Left cardiac atrium (tissue), 4 donors: ENCODE measurements at regions not wholly inside any gene's neighbourhood (a gene's known extent, or its start where the extent isn't known, plus 50 kb on each side); places are given as distances from the start of the nearest gene placed in this dataset.

ENCODE experiments used
- ATAC-seq, 2 donors: fragments of 200-7000 bp; cut with Tn5 transposase; one replicate each; pipeline ENCODE4 v1.9.1; 2020; ENCODE audit warnings: mild to moderate bottlenecking in 2 of 2, moderate library complexity in 2 of 2
- DNase-seq: peaks from one replicate; pipeline ENCODE4 v3.0.0-alpha.2; 2020
- intact Hi-C, 2 donors: fragments of 100-400 bp; cut with DNase I; formaldehyde crosslinking; loops; one replicate each; pipeline versions ENCODE4 v1.14.1 to v1.15.1; 2022 to 2023
- donor health status: DM: no; HTN: yes; CAD: no.
- donor health status: DM: no; HTN: yes; CAD: no; lungs with severe emphysema.
- donor health status: DM: yes; HTN: yes; CAD: no.
- donor health status: Dilated cardiomyopathy.

DNA sequence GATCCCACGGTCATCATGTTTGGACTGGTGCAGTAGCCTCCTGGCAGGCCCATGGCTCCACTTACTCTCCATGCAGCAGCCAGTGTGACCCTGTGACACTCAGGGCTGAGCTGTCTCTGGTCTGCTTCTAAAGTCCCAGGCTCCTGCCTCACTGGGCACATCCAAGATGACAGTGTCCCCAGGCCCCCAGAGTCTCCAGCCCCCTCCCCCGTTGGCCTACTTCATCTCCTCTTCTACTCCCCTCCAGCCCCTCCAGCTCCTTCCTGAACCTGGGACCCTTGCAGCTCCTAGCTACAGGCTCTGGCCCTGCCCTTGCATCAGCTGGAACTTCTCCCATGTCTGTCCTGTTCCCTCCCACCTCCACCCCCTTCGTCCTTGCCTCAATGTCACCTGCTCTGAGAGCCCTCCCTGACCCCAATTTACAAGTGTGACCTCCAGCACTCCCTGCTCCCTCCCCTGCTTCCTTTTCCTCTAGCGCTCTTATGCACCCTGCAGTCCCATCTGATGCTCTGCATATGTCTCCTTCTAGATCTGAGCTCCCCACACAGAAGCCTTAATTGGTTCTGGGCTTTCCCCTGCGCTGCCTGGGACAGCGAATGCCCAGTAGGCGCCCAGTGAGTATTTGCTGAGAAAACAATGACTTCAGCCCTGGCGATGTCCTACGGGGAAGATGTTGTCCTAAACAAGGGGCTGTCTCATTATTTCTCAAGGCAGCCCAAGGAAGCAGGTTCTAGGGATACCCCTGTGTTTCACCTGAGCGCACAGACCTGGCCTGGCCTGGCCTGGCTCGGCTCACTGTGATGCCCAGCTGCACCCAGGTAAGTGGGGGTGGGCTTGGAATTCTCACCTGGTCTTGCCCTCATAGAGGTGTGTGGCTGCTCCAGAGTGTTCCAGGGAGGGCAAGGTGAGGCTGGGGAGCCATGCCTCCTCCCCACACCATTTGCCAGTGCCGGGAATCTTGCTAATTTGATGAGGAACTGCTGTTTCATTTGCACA, 600.6 kb downstream of the PTPRU start:
- intact Hi-C loops, result no loop called here
- DNase-seq (no peak), ATAC-seq (no peak)

DNA sequence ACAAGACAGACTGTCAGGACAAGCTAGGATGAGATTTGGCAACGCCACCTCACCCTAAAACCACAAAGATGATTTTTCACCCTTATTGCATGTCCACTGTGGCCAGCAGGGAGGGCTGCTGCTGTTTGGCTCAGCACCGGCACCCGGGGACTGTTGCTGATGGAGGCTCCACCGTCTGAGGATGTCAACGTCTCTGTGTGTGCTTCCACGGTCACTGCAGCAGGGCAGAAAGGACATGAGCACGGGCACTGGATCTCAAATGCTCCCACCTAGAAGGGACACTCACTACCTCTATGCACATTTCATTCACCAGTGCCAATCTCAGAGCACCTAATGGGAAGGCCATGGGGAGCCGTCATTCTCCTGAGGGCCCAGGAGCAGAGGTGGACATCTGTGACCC, 599.6 kb downstream of the PTPRU start:
- ATAC-seq (no peak), DNase-seq (no peak)
- intact Hi-C loops, result no loop called here

DNA sequence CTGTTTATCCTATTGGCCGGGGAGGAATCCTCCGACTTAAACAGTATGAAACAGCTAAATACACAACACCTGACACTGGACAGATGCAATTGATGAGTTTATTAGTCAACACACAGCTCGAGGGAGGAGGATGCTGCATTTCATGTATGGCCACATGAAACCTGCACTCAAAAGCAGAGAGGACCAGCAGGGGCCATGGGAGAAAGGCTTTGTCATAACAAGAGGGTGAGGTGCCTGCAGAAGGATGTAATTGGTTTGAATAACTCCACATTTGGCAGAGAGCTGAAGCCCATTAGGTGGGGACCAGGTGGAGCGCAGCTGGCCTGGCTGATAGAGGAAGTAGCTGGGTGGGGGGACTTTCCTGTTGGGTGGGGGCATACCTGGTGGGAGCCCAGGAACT, 599.1 kb downstream of the PTPRU start:
- no peak for DNase-seq
- ATAC-seq, result no peak
- intact Hi-C loops, result no loop called here

DNA sequence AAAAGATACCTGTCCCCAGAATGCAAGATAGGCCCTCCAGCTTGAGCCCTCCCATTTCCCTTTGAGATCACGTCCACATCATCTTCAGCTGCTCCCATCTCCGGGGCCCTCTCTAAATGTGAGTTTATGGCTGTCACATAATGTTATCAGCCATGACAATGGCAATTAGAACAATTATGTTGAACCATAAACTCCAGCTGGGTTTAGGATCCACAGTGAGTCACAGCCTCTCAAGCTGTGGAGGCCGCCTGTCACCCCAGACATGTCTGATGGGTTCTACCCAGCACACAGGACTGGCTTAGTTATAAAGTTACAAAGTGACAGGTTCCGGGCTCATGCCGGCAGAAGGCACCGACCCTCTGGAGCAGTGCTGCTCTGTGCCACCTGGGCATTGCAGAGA, 597.3 kb downstream of the PTPRU start:
- intact Hi-C loops, result no loop called here
- DNase-seq (no peak), ATAC-seq (no peak)

DNA sequence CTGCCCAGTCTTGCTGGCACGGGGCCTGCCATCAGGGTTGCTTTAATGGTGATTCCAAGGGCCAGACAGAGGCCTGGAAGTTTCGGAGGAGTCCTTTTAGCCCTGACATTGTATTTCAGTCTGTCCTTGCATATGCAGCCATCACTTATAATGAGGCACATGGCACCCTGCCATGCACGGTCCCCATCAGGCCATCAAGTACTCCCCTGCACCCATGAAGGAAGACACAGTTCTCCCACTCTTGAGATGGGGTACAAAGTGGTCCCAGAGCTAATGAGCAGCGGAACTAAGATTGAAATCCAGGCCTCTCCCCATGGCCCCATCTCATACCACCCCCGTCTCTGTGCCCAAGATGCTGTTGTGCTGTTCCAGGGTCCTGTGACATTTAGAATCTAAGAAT, 596.6 kb downstream of the PTPRU start:
- no peak for ATAC-seq
- no peak for DNase-seq
- intact Hi-C loops, result no loop called here

DNA sequence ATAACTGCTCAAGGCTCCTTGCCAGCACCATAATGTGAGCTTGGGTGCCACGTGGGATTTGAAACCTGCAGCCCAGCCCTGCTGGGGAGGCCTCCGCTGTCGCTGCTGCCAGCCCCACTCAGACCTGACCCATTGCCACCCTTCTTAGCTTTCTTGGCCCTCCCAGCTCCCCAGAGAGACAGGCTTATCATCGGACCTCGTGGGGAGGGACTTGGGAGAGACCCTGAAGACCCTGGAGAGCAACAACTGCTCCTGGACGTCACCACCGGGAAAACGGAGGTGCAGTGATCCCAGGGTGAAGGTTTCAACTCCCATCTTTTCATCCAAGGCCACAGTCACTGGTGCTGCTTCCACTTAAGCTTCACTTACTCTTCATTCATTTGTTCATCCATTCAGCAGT, 596.1 kb downstream of the PTPRU start:
- DNase-seq, result no peak
- ATAC-seq, result no peak
- intact Hi-C loops, result no loop called here

DNA sequence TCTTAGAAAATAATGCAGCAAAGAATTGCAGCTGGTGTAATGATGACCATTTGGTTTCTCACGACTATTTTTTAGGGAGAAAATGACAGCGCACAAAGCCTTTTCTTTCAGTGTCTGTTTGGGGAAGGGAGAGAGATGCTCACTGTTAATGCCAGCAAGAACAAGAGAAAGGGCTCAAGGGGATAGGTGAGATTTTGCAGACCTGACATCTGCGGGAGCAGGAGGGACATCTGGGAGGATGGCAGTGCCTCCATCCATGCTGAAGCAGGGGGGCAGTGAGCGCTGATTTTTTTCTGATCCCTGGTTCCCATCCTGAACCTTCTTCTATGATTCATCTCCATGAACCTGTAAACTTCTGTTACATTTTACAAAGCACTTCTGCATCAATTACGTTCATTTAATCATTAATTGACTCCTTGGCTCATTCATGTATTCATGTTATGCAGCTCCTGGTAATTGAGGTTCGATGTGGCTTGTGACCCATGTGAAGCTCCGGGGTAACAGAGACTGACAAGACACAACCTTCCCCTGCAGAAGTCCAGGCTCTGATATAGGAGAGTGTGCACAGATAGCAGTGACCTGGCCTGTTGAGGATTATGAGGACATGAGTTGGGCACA, 595.3 kb downstream of the PTPRU start:
- intact Hi-C loops, result no loop called here
- ATAC-seq (no peak), DNase-seq (no peak)

DNA sequence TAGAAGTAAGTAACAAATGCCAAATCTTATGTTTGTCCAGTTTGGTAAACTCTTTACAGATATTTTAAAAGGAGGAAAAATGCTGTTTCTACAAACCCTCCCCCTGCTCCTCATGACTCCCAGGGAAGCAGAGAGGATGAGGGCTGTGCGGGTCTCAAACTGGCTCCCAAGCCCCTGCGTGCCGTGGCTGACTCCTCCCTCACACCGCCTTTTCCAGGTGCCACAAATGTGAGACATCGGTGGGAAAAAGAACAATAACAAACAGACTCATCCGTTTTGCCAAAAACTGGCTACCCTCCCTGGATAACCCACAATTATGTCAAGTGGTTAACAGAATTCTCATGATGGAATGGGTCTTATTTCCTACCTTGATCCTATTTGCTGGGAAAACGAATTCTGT, 594.6 kb downstream of the PTPRU start:
- ATAC-seq, result no peak
- intact Hi-C loops, result no loop called here
- DNase-seq, result no peak

DNA sequence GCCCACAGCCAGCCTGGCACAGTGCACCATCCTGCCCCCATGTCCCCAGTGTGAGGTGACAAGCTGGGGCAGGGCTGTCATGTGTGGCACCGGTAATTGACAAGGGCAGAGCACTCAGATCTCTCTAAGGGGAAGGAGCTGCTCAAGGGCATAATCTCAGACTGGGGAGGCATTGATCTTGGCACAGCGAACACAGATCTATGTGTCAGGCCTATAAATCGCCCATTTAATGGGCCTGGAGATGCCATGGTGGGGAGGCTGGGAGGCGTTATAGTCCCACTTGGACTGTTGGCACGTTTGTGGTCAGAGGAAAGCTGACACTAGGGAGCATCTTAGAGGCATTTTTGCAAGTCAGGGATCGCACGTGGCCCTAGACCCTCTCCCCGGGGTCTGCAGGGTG, 594.1 kb downstream of the PTPRU start:
- DNase-seq, result no peak
- intact Hi-C loops, result no loop called here
- ATAC-seq, result no peak

DNA sequence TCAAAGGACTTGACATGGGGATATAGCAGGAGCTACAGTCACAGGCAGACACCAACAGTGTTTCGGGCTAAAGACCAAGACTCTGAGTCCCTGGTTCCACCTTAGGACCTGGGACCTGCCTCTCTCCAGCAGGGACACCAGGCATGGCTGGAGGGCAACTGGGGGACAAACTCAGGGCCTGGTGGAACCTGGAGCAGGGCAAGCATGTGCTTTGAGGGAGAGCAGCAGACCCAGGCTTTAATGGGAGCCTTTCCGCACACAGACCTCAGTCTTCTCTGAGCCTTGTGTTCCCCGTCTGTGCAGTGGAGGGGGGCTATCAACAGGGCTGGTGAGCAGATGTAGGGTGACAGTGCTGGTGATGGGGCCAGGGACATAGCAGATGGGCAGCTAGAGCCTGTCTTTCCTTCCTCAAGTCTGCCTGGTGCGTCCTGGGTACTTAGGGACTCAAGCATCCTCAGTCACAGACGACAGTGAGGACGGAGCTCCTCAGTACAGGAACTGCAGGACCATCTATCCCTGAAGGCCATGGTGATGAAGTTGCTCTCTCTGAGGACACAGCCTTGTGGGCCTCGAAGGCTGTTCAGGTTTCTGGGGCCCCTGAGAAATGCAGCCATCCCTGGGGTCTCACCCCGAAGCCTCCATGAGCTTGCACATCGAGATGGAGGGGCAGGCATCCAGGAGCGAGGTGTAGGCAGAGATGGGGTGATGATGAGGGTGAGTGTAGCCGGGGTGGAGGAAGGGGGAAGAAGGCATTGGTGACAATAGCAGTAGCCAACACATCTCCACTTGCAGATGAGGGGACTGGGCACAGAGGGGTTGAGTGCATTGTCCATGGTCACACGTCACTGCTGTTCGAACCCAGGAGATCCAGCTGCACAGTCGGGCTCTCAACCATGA, 593.4 kb downstream of the PTPRU start:
- DNase-seq, result no peak
- intact Hi-C loops, result no loop called here
- no peak for ATAC-seq

DNA sequence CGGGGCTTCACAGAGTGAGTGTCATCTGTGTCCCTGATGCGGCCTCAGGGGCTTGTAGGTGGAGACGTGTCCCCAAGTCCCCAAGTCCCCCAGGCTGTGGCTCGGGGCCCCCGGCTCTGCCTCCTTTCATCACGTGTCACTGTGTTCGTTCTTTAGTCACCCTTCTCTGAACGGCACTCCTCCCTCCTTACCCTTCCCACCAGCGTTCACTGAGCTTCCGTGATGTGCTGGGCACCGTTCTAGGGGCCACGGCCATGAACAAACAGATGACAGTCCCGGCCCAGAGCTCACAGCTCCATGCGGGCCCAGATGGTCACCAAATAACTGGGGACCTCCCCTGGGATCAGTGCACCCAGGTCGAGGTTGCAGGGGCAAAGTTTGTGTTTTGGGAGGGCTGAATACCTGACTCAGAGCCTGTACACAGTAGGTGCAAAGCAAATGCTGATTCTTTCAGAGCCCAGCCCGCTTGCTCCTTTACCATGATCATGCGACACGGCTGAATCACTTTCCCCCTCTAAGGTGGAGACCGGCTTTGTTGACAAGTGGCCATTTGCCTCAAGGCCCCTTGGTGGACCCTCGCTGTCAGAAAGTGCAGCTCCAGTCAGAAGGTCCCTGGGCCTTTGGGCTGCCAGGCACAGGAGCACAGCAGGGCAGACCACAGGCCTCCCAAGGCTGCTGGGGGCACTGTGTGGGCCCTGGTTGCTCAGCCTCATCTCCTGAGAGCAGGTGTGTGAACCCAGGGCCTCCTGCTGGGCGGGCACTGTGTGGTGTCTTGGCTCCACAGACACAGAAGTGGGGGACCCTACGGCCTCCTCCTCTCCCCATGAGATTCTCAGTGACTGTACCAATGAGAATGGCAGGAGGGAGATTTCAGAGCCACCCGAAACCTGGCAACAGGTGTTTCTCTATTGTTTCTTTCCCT, 592.5 kb downstream of the PTPRU start:
- DNase-seq, result no peak
- intact Hi-C loops, result no loop called here
- ATAC-seq, result no peak

DNA sequence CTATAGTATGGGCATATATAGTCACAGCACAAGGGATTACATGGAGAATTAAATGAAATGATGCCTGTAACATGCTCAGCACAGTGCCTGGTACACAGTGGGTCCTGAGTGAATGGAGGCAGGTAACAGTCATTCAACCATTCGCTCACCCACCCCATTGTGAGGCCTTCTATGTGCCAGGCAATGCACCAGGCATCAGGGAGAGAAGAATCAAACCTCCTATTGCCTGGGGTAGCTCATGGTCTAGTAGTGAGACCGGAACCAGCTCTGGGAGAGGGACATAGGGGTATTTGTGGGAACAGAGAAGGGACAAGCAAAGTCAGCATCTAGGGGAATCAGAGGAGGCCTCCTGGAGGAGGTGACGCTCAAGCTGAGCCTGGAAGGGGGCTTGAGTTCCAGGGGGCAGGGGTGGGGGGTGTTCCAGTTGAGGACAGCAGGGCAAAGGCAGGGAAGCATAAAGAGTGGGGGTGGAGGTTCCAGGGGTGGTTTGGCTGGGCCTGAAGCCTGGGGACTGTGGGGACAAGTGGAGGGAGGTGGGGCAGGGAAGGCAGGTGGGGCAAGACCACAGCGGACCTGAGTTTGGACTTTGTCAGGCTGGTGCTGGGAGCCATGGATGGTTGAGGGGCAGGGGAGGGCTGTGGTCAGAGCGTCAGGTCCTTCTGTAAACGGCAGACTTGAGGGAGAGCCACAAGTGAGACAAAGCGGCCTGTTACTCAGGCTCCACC, 591.6 kb downstream of the PTPRU start:
- intact Hi-C loops, result no loop called here
- DNase-seq (no peak), ATAC-seq (no peak)

DNA sequence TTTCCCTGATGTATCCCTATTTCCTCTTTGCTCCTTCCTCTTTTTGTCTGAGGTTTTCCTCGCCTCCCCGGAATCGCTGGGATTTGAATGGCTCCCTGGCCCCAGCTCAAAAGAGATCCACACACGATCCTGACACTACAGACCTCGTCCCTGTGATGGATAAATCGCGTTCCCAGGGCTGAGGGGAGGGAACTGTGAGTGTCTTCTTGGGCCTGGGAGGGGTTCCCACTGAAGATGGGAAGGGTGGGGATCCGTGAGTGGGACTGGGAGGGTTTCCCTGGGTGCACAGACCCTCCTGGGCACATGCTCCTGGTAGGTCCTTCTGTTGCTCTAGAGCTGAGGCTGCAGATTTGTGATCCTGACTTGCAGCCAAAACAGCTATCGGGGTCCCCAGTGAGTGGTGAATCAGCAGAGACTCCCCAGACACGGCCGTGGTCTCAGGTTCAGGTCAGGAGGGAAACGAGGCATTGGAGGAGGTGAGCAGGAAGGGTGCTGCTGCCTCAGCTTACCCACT, 591.0 kb downstream of the PTPRU start:
- intact Hi-C loops, result no loop called here
- DNase-seq (no peak), ATAC-seq (no peak)

DNA sequence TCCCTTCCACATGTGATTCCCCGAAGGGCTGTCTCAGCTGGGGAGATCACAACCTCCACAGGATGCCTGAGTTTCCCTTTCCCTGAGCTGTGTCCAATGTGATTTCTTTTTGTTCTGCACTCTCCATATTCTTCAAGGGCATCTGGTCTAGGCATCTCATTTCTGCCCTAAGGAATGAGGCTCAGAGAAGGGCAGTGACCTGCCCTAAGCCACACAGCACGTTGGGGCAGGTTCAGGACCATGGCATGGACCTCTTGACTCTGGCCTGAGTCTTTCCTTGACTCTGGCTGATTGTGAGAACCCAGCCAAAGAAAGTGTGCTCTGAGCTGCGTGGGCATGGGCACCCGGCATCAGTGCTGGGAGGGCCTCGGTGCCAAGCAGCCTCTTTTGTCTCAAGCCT, 590.3 kb downstream of the PTPRU start:
- no peak for ATAC-seq
- intact Hi-C loops, result no loop called here
- DNase-seq, result no peak

DNA sequence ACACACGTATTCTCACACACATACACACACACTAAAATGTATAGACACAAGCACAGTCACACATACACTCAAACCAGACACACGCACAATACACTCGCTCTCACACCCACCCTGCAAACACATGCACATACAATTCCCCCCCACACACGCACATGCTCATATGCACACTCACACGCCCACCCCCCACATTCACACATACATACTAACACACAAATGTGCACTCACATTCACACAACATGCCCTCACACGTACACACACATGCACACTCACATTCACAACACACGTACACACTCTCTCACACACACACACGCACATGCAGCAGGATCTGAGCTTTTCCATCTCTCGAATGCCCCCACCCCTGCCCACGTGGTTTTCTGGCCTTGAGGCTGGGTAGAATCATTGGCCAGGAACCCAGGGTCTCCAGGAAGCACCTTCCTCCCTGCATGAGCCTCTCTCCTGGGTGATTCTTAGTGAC, 589.7 kb downstream of the PTPRU start:
- intact Hi-C loops, result no loop called here
- DNase-seq (no peak), ATAC-seq (no peak)

DNA sequence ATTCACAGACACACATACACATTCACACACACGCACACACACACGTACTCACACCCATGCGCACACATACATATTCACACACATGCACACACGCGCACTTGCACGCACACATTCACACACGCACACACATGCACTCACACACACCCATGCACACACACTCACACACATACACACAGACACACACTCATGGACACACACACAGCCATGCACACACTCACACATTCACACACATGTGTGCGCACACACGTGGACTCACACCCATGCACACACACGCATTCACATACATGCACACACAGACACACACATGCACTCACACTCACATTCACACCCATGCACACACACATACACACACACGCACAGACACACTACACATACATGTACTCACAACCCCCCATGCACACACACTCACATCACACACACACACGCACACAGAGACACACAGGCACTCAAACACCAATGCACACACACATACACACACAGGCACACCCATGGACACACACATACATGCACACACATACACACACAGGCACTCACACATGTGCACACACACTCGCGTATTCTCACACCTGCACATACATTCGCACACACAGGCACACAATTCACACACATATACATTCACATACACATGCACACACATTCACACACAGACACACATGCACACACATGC, 589.1 kb downstream of the PTPRU start:
- intact Hi-C loops, result no loop called here
- ATAC-seq, result no peak
- no peak for DNase-seq

DNA sequence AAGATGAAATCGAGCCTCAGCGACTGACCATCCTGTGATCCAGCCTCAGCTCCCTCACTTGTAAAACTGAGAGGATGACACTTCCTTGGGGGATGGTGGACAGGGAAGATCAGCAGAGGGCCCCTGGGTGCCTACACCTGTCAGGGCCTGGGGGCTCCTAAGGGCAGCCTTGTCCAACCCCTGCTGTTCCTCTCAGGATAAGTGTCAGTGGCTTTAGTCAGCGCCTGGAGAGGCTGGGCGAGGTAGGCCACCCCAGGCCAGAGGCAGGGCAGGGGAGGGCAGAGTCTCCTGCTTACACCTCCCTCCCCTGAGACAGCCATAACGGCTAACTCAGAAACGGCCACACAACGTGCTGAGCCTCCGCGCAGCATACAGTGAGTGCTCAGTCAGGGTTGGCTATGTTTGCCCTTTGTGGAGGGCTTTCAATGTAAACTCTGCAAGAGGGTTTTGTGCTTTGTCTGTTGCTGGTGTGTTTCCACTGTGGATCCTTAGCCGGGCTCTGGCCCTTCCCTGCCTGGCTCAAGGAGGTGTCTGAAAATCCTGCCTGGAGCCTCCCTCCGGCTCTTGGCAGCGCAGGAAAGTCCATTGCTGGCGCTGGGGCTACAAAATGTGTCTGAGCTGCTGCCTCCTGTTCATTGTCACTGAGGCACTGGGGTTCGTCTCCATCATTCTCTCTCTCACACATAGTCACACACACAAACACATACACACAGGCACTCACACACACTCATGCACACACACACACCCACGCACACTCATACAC, 588.4 kb downstream of the PTPRU start:
- intact Hi-C loops, result no loop called here
- no peak for ATAC-seq
- no peak for DNase-seq
